ENCODE measurements at regions not wholly inside any gene's neighbourhood (a gene's known extent, or its start where the extent isn't known, plus 50 kb on each side); places are given as distances from the start of the nearest gene placed in this dataset.
"Not testable (repeated sequence)": the region's sequence is repeated elsewhere in the genome, so short reads cannot be mapped to it uniquely, and the experiment has no call there.

GRCh38 chr14:37785298-37785697 lies 189.9 kb downstream of the TTC6 start:
- not testable (repeated sequence) for DNase-seq (ENCODE audit: low read depth in 2 of 2)

- DNase-seq (ENCODE audit: low read depth in 2 of 2): not testable (repeated sequence)
Measured at GRCh38 chr14:37786114-37786625, 190.7 kb downstream of the TTC6 start.

- no peak for DNase-seq (ENCODE audit: low read depth in 2 of 2)
Measured at GRCh38 chr14:37787879-37788494, 192.6 kb downstream of the TTC6 start.

- DNase-seq (ENCODE audit: low read depth in 2 of 2): no peak
Measured at GRCh38 chr14:37791384-37792036, 196.1 kb downstream of the TTC6 start.

GRCh38 chr14:37792124-37792523 lies 196.7 kb downstream of the TTC6 start:
- no peak for DNase-seq (ENCODE audit: low read depth in 2 of 2)

- no peak for DNase-seq (ENCODE audit: low read depth in 2 of 2)
Measured at GRCh38 chr14:37796703-37797416, 201.4 kb downstream of the TTC6 start.

GRCh38 chr14:37797675-37798074 lies 202.2 kb downstream of the TTC6 start:
- DNase-seq (ENCODE audit: low read depth in 2 of 2): no peak

- DNase-seq (ENCODE audit: low read depth in 2 of 2): no peak
Measured at GRCh38 chr14:37807722-37808121, 212.3 kb downstream of the TTC6 start.

GRCh38 chr14:37810094-37810801 lies 214.8 kb downstream of the TTC6 start:
- DNase-seq (ENCODE audit: low read depth in 2 of 2): no peak

- no peak for DNase-seq (ENCODE audit: low read depth in 2 of 2)
Measured at GRCh38 chr14:37813732-37814131, 218.3 kb downstream of the TTC6 start.

- DNase-seq (ENCODE audit: low read depth in 2 of 2): no peak
Measured at GRCh38 chr14:37816135-37816534, 220.7 kb downstream of the TTC6 start.

- DNase-seq (ENCODE audit: low read depth in 2 of 2): no peak
Measured at GRCh38 chr14:37816743-37817295, 221.4 kb downstream of the TTC6 start.

- DNase-seq (ENCODE audit: low read depth in 2 of 2): no peak
Measured at GRCh38 chr14:37819155-37820015, 224.0 kb downstream of the TTC6 start.

GRCh38 chr14:37820810-37821209 lies 225.4 kb downstream of the TTC6 start:
- DNase-seq (ENCODE audit: low read depth in 2 of 2): not testable (repeated sequence)

GRCh38 chr14:37824939-37825712 lies 229.7 kb downstream of the TTC6 start:
- no peak for DNase-seq (ENCODE audit: low read depth in 2 of 2)

- no peak for DNase-seq (ENCODE audit: low read depth in 2 of 2)
Measured at GRCh38 chr14:37826869-37827268, 231.4 kb downstream of the TTC6 start.

GRCh38 chr14:37830271-37830670 lies 234.8 kb downstream of the TTC6 start:
- no peak for DNase-seq (ENCODE audit: low read depth in 2 of 2)

- no peak for DNase-seq (ENCODE audit: low read depth in 2 of 2)
Measured at GRCh38 chr14:37834275-37834674, 238.8 kb downstream of the TTC6 start.

- DNase-seq (ENCODE audit: low read depth in 2 of 2): not testable (repeated sequence)
Measured at GRCh38 chr14:37838778-37839177, 243.3 kb downstream of the TTC6 start.

- not testable (repeated sequence) for DNase-seq (ENCODE audit: low read depth in 2 of 2)
Measured at GRCh38 chr14:37841039-37841438, 245.6 kb downstream of the TTC6 start.
